Gastrocnemius medialis (tissue), 4 donors: ENCODE measurements at regions not wholly inside any gene's neighbourhood (a gene's known extent, or its start where the extent isn't known, plus 50 kb on each side); places are given as distances from the start of the nearest gene placed in this dataset.

ENCODE experiments used
- POLR2A ChIP-seq, 2 donors: fragments of 450-650 bp; IDR thresholded peaks; one replicate each; pipeline ENCODE4 v1.6.1; 2017; ENCODE audit warnings: antibody characterized with exemption in 2 of 2, mild to moderate bottlenecking in 2 of 2, moderate library complexity in 2 of 2
- TF ChIP-seq, protein P1 (sequence below), 5 experiments: fragments of 450-650 bp in 3 of 5; fragments of 200-600 bp in 2 of 5; sonication (generic) in 2 of 5; IDR thresholded peaks in 4 of 5; conservative IDR thresholded peaks in 1 of 5; 1 replicate in 4 of 5; 2 replicates in 1 of 5; pipeline ENCODE4 v1.5.1; 2016 to 2019; ENCODE audit warnings: antibody characterized with exemption in 5 of 5, mild to moderate bottlenecking in 3 of 5, moderate library complexity in 3 of 5

DNA sequence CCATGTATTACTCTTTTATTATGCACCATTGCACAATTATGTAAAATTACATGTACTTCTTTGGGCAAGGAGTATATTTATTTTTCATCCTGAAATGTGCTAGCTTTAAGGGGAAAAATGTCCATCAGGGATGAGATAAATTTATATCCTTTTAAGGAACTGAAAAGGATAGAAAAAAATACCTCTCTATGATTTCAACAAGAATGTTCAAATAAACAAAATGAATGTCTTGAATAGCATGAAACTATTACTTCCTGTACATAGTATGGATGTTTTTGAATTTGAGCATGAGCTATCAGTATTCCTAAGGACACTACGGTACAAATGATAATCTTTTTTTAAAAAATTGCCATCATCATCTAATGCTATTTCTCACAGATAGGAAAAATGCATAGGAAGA lies 1611.9 kb upstream of the ZEB2 start:
- TF ChIP-seq POLR2A (IDR thresholded peaks at IDR 0.05), result no peak
- TF ChIP-seq, protein P1, sequence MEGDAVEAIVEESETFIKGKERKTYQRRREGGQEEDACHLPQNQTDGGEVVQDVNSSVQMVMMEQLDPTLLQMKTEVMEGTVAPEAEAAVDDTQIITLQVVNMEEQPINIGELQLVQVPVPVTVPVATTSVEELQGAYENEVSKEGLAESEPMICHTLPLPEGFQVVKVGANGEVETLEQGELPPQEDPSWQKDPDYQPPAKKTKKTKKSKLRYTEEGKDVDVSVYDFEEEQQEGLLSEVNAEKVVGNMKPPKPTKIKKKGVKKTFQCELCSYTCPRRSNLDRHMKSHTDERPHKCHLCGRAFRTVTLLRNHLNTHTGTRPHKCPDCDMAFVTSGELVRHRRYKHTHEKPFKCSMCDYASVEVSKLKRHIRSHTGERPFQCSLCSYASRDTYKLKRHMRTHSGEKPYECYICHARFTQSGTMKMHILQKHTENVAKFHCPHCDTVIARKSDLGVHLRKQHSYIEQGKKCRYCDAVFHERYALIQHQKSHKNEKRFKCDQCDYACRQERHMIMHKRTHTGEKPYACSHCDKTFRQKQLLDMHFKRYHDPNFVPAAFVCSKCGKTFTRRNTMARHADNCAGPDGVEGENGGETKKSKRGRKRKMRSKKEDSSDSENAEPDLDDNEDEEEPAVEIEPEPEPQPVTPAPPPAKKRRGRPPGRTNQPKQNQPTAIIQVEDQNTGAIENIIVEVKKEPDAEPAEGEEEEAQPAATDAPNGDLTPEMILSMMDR (IDR thresholded peaks at IDR 0.05 in 4 of 5, conservative IDR thresholded peaks at IDR 0.05 in 1 of 5), result no peak
